Calu3 (cell line): ENCODE measurements at regions not wholly inside any gene's neighbourhood (a gene's known extent, or its start where the extent isn't known, plus 50 kb on each side); places are given as distances from the start of the nearest gene placed in this dataset.

Source experiments
- BruUV-seq: library from RNA; stranded (reverse); fragments of 400-500 nt; replicated peaks from 2 replicates; lab custom pipeline; 2021; lab: Mats Ljungman, UMichigan
- CTCF ChIA-PET: fragments of 300-600 bp; sonication (Branson Sonifier 250); formaldehyde crosslinking; loops from one replicate; lab custom pipeline; 2022; ENCODE audit warnings: antibody characterized with exemption; lab: Charles Lee
- DNase-seq: peaks from one replicate; pipeline ENCODE4 v3.0.0; 2022
- H3K27ac Mint-ChIP-seq: one replicate; pipeline ENCODE4 v1.8.0; 2022; ENCODE audit warnings: mixed read lengths; ENCODE audit not compliant: unreplicated experiment
- H3K27me3 Mint-ChIP-seq: one replicate; pipeline ENCODE4 v1.8.0; 2022; ENCODE audit warnings: mixed read lengths; ENCODE audit not compliant: unreplicated experiment
- H3K36me3 Mint-ChIP-seq: one replicate; pipeline ENCODE4 v1.8.0; 2022; ENCODE audit warnings: mild to moderate bottlenecking, moderate library complexity, mixed read lengths; ENCODE audit not compliant: insufficient read depth, unreplicated experiment
- H3K4me1 Mint-ChIP-seq: one replicate; pipeline ENCODE4 v1.8.0; 2022; ENCODE audit warnings: mild to moderate bottlenecking, low read depth, mixed read lengths; ENCODE audit not compliant: unreplicated experiment
- H3K4me3 Mint-ChIP-seq: one replicate; pipeline ENCODE4 v1.8.0; 2022; ENCODE audit warnings: mild to moderate bottlenecking, low read depth, moderate library complexity, mixed read lengths; ENCODE audit not compliant: unreplicated experiment
- H3K9me3 Mint-ChIP-seq: one replicate; pipeline ENCODE4 v1.8.0; 2022; ENCODE audit warnings: low read depth, mixed read lengths; ENCODE audit not compliant: unreplicated experiment
- CTCF ChIP-seq: fragments of 200-600 bp; IDR thresholded peaks from one replicate; pipeline ENCODE4 v1.8.0; 2022; ENCODE audit warnings: antibody characterized with exemption; ENCODE audit not compliant: unreplicated experiment
- intact Hi-C: fragments of 100-400 bp; cut with micrococcal nuclease; formaldehyde crosslinking; loops from one replicate; pipeline ENCODE4 v1.10.0; 2022; ENCODE audit not compliant: unreplicated experiment

- peaks cover 73% of the 10 kb centered on the region for H3K27me3 Mint-ChIP-seq
- no peaks in the 10 kb centered on the region for H3K9me3 Mint-ChIP-seq
- intact Hi-C loops: loop anchor here (5.0 to 10.0 kb wide), 2 partner anchors 443 to 755 kb away; no protein-coding TSS in a partner anchor
- no peak for DNase-seq
- H3K36me3 Mint-ChIP-seq: no peaks in the 10 kb centered on the region
- H3K4me3 Mint-ChIP-seq: no peak overlapping the region
- BruUV-seq: no TSS peak
- no peak overlapping the region for H3K27ac Mint-ChIP-seq
- no peak for TF ChIP-seq CTCF
- no peaks in the 10 kb centered on the region for H3K4me1 Mint-ChIP-seq
- CTCF ChIA-PET: interaction anchor here (1.1 kb wide), 1 partner anchor 446 kb away, joined by 3 read pairs; no protein-coding TSS in a partner anchor
Observed at GRCh38 chr5:133867341-133867740, 101.1 kb downstream of the C5orf15 start.

GRCh38 chr5:133866903-133867245, 101.6 kb downstream of the C5orf15 start:
- Mint-ChIP-seq H3K4me3 (no peak overlapping the region), H3K27ac (no peak overlapping the region), H3K27me3 (peaks cover 69% of the 10 kb centered on the region), H3K4me1 (no peaks in the 10 kb centered on the region), H3K36me3 (no peaks in the 10 kb centered on the region), H3K9me3 (no peaks in the 10 kb centered on the region)
- no peak for DNase-seq
- no peak for TF ChIP-seq CTCF
- BruUV-seq: no TSS peak
- CTCF ChIA-PET: interaction anchor here (1.1 kb wide), 1 partner anchor 445 kb away, joined by 3 read pairs; no protein-coding TSS in a partner anchor
- intact Hi-C loops: loop anchor here (5.0 to 10.0 kb wide), 2 partner anchors 442 to 755 kb away; no protein-coding TSS in a partner anchor

- intact Hi-C loops: loop anchor here (5.0 to 10.0 kb wide), 2 partner anchors 442 to 754 kb away; no protein-coding TSS in a partner anchor
- DNase-seq: no peak
- CTCF ChIA-PET: interaction anchor here (0.8 to 1.1 kb wide), 2 partner anchors 26 to 445 kb away, joined by 3 read pairs; no protein-coding TSS in a partner anchor
- Mint-ChIP-seq H3K36me3 (no peaks in the 10 kb centered on the region), H3K4me3 (no peak overlapping the region), H3K27ac (no peak overlapping the region), H3K27me3 (peaks cover 68% of the 10 kb centered on the region), H3K9me3 (no peaks in the 10 kb centered on the region), H3K4me1 (no peaks in the 10 kb centered on the region)
- TF ChIP-seq CTCF: no peak
- no TSS peak for BruUV-seq
Observed at GRCh38 chr5:133866160-133866902, 102.1 kb downstream of the C5orf15 start.

- BruUV-seq: no TSS peak
Observed at GRCh38 chr5:133865113-133865512, 103.3 kb downstream of the C5orf15 start.

More at GRCh38 chr5:133865113-133865512, 103.3 kb downstream of the C5orf15 start:
- CTCF ChIA-PET: no interaction called here
- intact Hi-C loops: loop anchor here (5.0 to 10.0 kb wide), 2 partner anchors 440 to 753 kb away; no protein-coding TSS in a partner anchor
- TF ChIP-seq CTCF: no peak
- H3K36me3 Mint-ChIP-seq: no peaks in the 10 kb centered on the region
- no peak overlapping the region for H3K4me3 Mint-ChIP-seq
- no peak for DNase-seq
- peaks cover 67% of the 10 kb centered on the region for H3K27me3 Mint-ChIP-seq
- no peaks in the 10 kb centered on the region for H3K4me1 Mint-ChIP-seq
- no peaks in the 10 kb centered on the region for H3K9me3 Mint-ChIP-seq
- no peak overlapping the region for H3K27ac Mint-ChIP-seq
